ENCODE measurements at regions not wholly inside any gene's neighbourhood (a gene's known extent, or its start where the extent isn't known, plus 50 kb on each side); places are given as distances from the start of the nearest gene placed in this dataset.
"Not testable (repeated sequence)": the region's sequence is repeated elsewhere in the genome, so short reads cannot be mapped to it uniquely, and the experiment has no call there.

DNA sequence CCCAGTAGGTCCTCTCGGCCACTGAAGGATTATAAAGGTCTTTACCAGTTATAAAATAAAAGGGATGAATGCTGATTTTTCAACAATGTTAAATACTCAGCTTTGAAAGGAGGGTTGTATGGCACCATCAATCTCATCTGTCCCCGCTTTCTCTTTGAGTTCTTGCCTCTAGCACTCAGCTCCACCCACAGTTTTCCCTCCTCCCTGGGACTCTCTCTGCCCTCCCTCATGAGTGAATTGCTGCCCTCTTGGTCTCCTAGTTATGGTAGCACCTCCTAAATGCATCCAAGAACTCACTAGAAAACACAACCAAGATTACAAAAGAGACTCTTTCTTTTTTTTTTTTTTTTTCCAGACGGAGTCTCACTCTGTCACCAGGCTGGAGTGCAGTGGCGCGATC, 91.0 kb downstream of the TEX35 start:
- WGBS, 2 donors: 88 to 95% methylated on average over 5 of the region's 5 CpGs
- DNase-seq: no peak
- TF ChIP-seq, protein P1, sequence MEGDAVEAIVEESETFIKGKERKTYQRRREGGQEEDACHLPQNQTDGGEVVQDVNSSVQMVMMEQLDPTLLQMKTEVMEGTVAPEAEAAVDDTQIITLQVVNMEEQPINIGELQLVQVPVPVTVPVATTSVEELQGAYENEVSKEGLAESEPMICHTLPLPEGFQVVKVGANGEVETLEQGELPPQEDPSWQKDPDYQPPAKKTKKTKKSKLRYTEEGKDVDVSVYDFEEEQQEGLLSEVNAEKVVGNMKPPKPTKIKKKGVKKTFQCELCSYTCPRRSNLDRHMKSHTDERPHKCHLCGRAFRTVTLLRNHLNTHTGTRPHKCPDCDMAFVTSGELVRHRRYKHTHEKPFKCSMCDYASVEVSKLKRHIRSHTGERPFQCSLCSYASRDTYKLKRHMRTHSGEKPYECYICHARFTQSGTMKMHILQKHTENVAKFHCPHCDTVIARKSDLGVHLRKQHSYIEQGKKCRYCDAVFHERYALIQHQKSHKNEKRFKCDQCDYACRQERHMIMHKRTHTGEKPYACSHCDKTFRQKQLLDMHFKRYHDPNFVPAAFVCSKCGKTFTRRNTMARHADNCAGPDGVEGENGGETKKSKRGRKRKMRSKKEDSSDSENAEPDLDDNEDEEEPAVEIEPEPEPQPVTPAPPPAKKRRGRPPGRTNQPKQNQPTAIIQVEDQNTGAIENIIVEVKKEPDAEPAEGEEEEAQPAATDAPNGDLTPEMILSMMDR (IDR thresholded peaks at IDR 0.05): no peak

DNA sequence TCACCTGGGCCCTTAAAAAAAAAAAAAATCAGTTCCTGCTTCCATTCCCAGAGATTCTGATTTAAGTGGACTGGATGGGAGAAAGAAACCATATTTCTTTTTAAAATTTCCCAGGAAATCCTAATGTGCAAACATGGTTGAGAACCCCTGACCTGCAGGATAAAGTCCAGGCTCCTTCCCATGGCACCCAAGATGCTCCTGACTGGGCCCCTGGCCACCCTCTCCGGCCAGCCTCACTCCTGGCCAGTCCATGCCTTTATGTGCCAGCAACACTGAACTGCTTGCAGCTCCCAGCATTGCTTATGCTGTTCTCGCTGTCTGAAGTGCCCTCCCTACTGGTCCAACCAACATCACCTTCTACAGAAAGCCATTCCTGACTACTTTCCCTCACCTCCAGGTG, 93.9 kb downstream of the TEX35 start:
- TF ChIP-seq, protein P1 (IDR thresholded peaks at IDR 0.05): no peak
- no peak for TF ChIP-seq POLR2A (IDR thresholded peaks at IDR 0.05)

More for the DNA sequence above, 91.0 kb downstream of the TEX35 start:
- Histone ChIP-seq H3K4me1 (no peaks in the 10 kb centered on the region), H3K36me3 (ENCODE audit: low read depth, missing control alignments) (no peaks in the 10 kb centered on the region), H3K27me3 (no peaks in the 10 kb centered on the region), H3K4me3 (no peak overlapping the region), H3K27ac (no peak overlapping the region), H3K9me3 (no peaks in the 10 kb centered on the region)
- intact Hi-C loops (cut with DNase I; ENCODE audit: low total_unique reads): no loop called here

DNA sequence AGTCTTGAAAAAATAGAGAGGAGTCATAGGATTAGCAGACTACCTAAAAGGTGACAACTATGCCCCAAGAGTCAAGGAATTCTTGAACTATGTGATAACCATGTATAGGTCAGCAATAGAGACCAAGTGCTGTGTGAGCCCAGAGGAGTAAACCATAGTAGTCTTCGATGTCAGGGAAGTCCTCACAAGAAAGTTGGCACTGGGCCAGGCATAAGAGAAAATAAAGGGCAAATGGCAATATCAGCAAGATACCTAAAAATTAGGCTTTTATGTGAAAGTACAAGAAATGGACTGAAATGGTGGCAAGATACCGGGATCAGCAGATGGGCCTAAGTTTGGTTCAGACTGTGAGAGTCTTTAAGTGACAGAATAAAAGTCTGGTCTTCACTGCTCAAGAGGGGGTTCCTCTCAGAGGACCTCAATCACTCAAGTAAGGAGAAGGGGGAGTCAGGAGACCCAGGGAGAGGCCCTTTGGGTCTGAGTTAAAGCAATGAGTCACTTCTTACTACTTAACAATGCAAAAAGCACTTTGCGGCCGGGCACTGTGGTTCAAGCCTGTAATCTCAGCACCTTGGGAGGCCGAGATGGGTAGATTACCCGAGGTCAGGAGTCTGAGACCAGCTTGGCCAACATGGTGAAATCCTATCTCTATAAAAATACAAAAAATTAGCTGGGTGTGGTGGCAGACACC, 95.0 kb downstream of the TEX35 start:
- TF ChIP-seq, protein P1 (IDR thresholded peaks at IDR 0.05): no peak
- TF ChIP-seq POLR2A (IDR thresholded peaks at IDR 0.05): no peak
- H3K27me3 ChIP-seq: no peaks in the 10 kb centered on the region
- no peak overlapping the region for H3K27ac ChIP-seq
- intact Hi-C loops (cut with DNase I; ENCODE audit: low total_unique reads): no loop called here
- 91 to 93% methylated on average over 4 to 6 of the region's 6 CpGs for WGBS, 2 donors
- no peak overlapping the region for H3K4me3 ChIP-seq
- DNase-seq: no peak
- H3K4me1 ChIP-seq: no peaks in the 10 kb centered on the region
- no peaks in the 10 kb centered on the region for H3K36me3 ChIP-seq (ENCODE audit: low read depth, missing control alignments)
- H3K9me3 ChIP-seq: no peaks in the 10 kb centered on the region

More for the DNA sequence above, 93.9 kb downstream of the TEX35 start:
- H3K36me3 ChIP-seq (ENCODE audit: low read depth, missing control alignments): no peaks in the 10 kb centered on the region
- no peak overlapping the region for H3K27ac ChIP-seq
- no peak overlapping the region for H3K4me3 ChIP-seq
- no peaks in the 10 kb centered on the region for H3K4me1 ChIP-seq
- H3K27me3 ChIP-seq: no peaks in the 10 kb centered on the region
- WGBS, 2 donors: 93 to 100% methylated on average over 2 of the region's 2 CpGs
- no peak for DNase-seq
- H3K9me3 ChIP-seq: no peaks in the 10 kb centered on the region
- intact Hi-C loops (cut with DNase I; ENCODE audit: low total_unique reads): no loop called here

DNA sequence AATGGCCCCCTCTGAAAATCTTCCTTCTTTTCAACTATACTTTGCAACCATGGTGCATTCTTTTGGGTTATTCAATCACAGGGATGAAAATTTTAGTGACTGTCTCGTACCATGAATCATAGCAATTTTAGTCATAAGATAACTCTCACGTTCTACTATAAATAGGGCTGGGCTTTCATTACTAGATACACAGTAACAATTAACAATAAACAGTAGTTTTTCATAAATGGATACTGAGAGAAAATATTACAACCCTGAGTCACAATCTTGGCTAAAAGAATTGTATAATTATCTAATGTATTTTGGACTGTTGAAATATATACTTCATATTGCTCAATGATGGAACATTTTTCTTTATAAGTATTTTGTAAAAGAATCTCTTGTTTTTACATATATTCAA, 96.1 kb downstream of the TEX35 start:
- H3K27ac ChIP-seq: no peak overlapping the region
- H3K9me3 ChIP-seq: no peaks in the 10 kb centered on the region
- WGBS, 2 donors: 49 to 61% methylated on average over 2 of the region's 2 CpGs
- H3K36me3 ChIP-seq (ENCODE audit: low read depth, missing control alignments): no peaks in the 10 kb centered on the region
- intact Hi-C loops (cut with DNase I; ENCODE audit: low total_unique reads): no loop called here
- H3K4me1 ChIP-seq: no peaks in the 10 kb centered on the region
- no peak overlapping the region for H3K4me3 ChIP-seq
- no peak for DNase-seq
- TF ChIP-seq, protein P1 (IDR thresholded peaks at IDR 0.05): no peak
- no peak for TF ChIP-seq POLR2A (IDR thresholded peaks at IDR 0.05)
- no peaks in the 10 kb centered on the region for H3K27me3 ChIP-seq

DNA sequence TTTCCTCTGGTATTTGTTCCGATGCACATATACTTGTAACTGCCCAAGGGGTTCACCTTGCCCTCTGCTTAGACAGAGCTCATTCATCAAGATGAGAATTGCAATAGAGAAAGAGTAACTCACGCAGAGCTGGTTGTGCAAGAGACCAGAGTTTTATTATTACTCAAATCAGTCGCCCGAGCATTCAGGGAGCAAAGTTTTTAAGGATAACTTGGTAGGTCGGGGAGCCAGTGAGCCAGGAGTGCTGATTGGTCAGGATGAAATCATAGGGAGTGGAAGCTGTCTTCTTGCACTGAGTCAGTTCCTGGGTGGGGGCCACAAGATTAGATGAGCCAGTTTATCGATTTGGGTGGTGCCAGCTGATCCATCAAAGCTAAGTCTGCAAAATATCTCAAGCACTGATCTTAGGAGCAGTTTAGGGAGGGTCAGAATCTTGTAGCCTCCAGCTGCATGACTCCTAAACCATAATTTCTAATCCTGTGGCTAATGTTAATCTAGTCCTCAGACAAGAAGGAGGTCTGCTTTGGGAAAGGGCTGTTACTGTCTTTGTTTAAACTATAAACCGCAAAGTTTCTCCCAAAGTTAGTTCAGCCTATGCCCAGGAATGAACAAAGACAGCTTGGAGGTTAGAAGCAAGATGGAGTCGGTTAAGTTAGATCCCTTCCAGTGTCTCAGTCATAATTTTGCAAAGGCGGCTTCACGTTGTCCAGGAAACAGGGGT, 97.9 kb downstream of the TEX35 start:
- H3K27me3 ChIP-seq; H3K27ac ChIP-seq; H3K4me1 ChIP-seq; intact Hi-C loops (cut with DNase I; ENCODE audit: low total_unique reads); H3K4me3 ChIP-seq; DNase-seq; H3K36me3 ChIP-seq (ENCODE audit: low read depth, missing control alignments); H3K9me3 ChIP-seq: not testable (repeated sequence)
- 87 to 88% methylated on average over 10 of the region's 10 CpGs for WGBS, 2 donors

Measured in testis (tissue), 2 donors.